ENCODE measurements at regions not wholly inside any gene's neighbourhood (a gene's known extent, or its start where the extent isn't known, plus 50 kb on each side); places are given as distances from the start of the nearest gene placed in this dataset.

- intact Hi-C loops (cut with DNase I; ENCODE audit: low total_unique reads): no loop called here
- Histone ChIP-seq H3K4me1 (no peaks in the 10 kb centered on the region), H3K36me3 (no peaks in the 10 kb centered on the region), H3K4me3 (no peak overlapping the region), H3K27ac (peak overlapping the region in 1 of 4 donors; percentile 28), H3K9me3 (no peaks in the 10 kb centered on the region), H3K27me3 (no peaks in the 10 kb centered on the region)
- DNase-seq: no peak
- WGBS, 2 donors (ENCODE audit: low coverage in 1 of 2): 59% methylated on average over 2 of the region's 2 CpGs; no CpG with 5 or more reads in 1 of the 2 donors
- in situ Hi-C loops (cut with MboI; ENCODE audit: low pct_ligation_motif_present in 1 of 4, low pct_unique_long_range_greater_than_20kb in 1 of 4, low sequenced_read_pairs in 3 of 4): no loop called here
- TF ChIP-seq POLR2AphosphoS5 (IDR thresholded peaks at IDR 0.05) (no peak), CTCF (IDR thresholded peaks at IDR 0.05) (no peak), EP300 (IDR thresholded peaks at IDR 0.05; ENCODE audit: low read depth) (no peak)
These were observed 1109.7 kb downstream of the CDH11 start for GRCh38 chr16:64012166-64012565.

GRCh38 chr16:64011650-64012049 is 1110.2 kb downstream of the CDH11 start:
- DNase-seq: no peak
- peak overlapping the region in 1 of 4 donors; percentile 28 for H3K27ac ChIP-seq
- no peak overlapping the region for H3K4me3 ChIP-seq
- no peaks in the 10 kb centered on the region for H3K9me3 ChIP-seq
- no peak for TF ChIP-seq CTCF (IDR thresholded peaks at IDR 0.05)
- no peak for TF ChIP-seq EP300 (IDR thresholded peaks at IDR 0.05; ENCODE audit: low read depth)
- no peak for TF ChIP-seq POLR2A (IDR thresholded peaks at IDR 0.05)
- no peak for TF ChIP-seq POLR2AphosphoS5 (IDR thresholded peaks at IDR 0.05)
- in situ Hi-C loops (cut with MboI; ENCODE audit: low pct_ligation_motif_present in 1 of 4, low pct_unique_long_range_greater_than_20kb in 1 of 4, low sequenced_read_pairs in 3 of 4): no loop called here
- intact Hi-C loops (cut with DNase I; ENCODE audit: low total_unique reads): no loop called here
- no peaks in the 10 kb centered on the region for H3K36me3 ChIP-seq
- WGBS, 2 donors (ENCODE audit: low coverage in 1 of 2): 69% methylated on average over 2 of the region's 2 CpGs; no CpG with 5 or more reads in 1 of the 2 donors
- H3K4me1 ChIP-seq: no peaks in the 10 kb centered on the region
- H3K27me3 ChIP-seq: no peaks in the 10 kb centered on the region

GRCh38 chr16:64008131-64008530 is 1113.7 kb downstream of the CDH11 start:
- in situ Hi-C loops (cut with MboI; ENCODE audit: low pct_ligation_motif_present in 1 of 4, low pct_unique_long_range_greater_than_20kb in 1 of 4, low sequenced_read_pairs in 3 of 4): no loop called here

GRCh38 chr16:64004116-64004515 is 1117.7 kb downstream of the CDH11 start:
- TF ChIP-seq POLR2AphosphoS5 (IDR thresholded peaks at IDR 0.05) (no peak), POLR2A (IDR thresholded peaks at IDR 0.05) (no peak)
- Histone ChIP-seq H3K9me3 (no peaks in the 10 kb centered on the region), H3K4me3 (no peak overlapping the region), H3K36me3 (no peaks in the 10 kb centered on the region), H3K4me1 (no peaks in the 10 kb centered on the region), H3K27me3 (no peaks in the 10 kb centered on the region), H3K27ac (no peak overlapping the region)
- 73 to 80% methylated on average over 1 of the region's 1 CpG for WGBS, 2 donors (ENCODE audit: low coverage in 1 of 2)
- intact Hi-C loops (cut with DNase I; ENCODE audit: low total_unique reads) (no loop called here), in situ Hi-C loops (cut with MboI; ENCODE audit: low pct_ligation_motif_present in 1 of 4, low pct_unique_long_range_greater_than_20kb in 1 of 4, low sequenced_read_pairs in 3 of 4) (no loop called here)
- DNase-seq: no peak

More at GRCh38 chr16:64008131-64008530, 1113.7 kb downstream of the CDH11 start:
- TF ChIP-seq EP300 (IDR thresholded peaks at IDR 0.05; ENCODE audit: low read depth): no peak
- no peak for TF ChIP-seq CTCF (IDR thresholded peaks at IDR 0.05)
- TF ChIP-seq POLR2A (IDR thresholded peaks at IDR 0.05): no peak
- TF ChIP-seq POLR2AphosphoS5 (IDR thresholded peaks at IDR 0.05): no peak
- no peaks in the 10 kb centered on the region for H3K9me3 ChIP-seq
- H3K27ac ChIP-seq: no peak overlapping the region
- H3K4me3 ChIP-seq: no peak overlapping the region
- 81 to 86% methylated on average over 2 of the region's 2 CpGs for WGBS, 2 donors (ENCODE audit: low coverage in 1 of 2)
- no peaks in the 10 kb centered on the region for H3K36me3 ChIP-seq
- intact Hi-C loops (cut with DNase I; ENCODE audit: low total_unique reads): no loop called here
- no peaks in the 10 kb centered on the region for H3K4me1 ChIP-seq
- H3K27me3 ChIP-seq: no peaks in the 10 kb centered on the region
- no peak for DNase-seq

GRCh38 chr16:63995025-63995424 is 1126.8 kb downstream of the CDH11 start:
- intact Hi-C loops (cut with DNase I; ENCODE audit: low total_unique reads) (no loop called here), in situ Hi-C loops (cut with MboI; ENCODE audit: low pct_ligation_motif_present in 1 of 4, low pct_unique_long_range_greater_than_20kb in 1 of 4, low sequenced_read_pairs in 3 of 4) (no loop called here)
- Histone ChIP-seq H3K9me3 (no peaks in the 10 kb centered on the region), H3K4me1 (no peaks in the 10 kb centered on the region), H3K27me3 (no peaks in the 10 kb centered on the region), H3K36me3 (no peaks in the 10 kb centered on the region), H3K27ac (no peak overlapping the region), H3K4me3 (no peak overlapping the region)
- DNase-seq: no peak
- 88 to 94% methylated on average over 7 to 8 of the region's 8 CpGs for WGBS, 2 donors (ENCODE audit: low coverage in 1 of 2)
- TF ChIP-seq EP300 (IDR thresholded peaks at IDR 0.05; ENCODE audit: low read depth) (no peak), POLR2A (IDR thresholded peaks at IDR 0.05) (no peak), CTCF (IDR thresholded peaks at IDR 0.05) (no peak), POLR2AphosphoS5 (IDR thresholded peaks at IDR 0.05) (no peak)

Measured in transverse colon (tissue), 4 donors.